Hepatocyte (in vitro differentiated cells): ENCODE measurements at regions not wholly inside any gene's neighbourhood (a gene's known extent, or its start where the extent isn't known, plus 50 kb on each side); places are given as distances from the start of the nearest gene placed in this dataset.

Experiments used
- DNase-seq: peaks from one replicate; pipeline ENCODE4 v3.0.0-alpha.2; 2016; ENCODE audit warnings: low spot score
- H2AFZ ChIP-seq: fragments of 200-600 bp; sonication (generic); 2 replicates; pipeline ENCODE4 v1.6.0; 2016; ENCODE audit warnings: antibody characterized with exemption, mild to moderate bottlenecking
- H3K27ac ChIP-seq: fragments of 200-600 bp; sonication (generic); 2 replicates; pipeline ENCODE4 v1.5.1; 2016; ENCODE audit warnings: mild to moderate bottlenecking
- H3K27me3 ChIP-seq: fragments of 200-600 bp; sonication (generic); 2 replicates; pipeline ENCODE4 v1.6.1; 2016
- H3K36me3 ChIP-seq: fragments of 200-600 bp; sonication (generic); replicated peaks from 2 replicates; pipeline ENCODE4 v1.5.1; 2016; ENCODE audit warnings: low read depth; ENCODE audit not compliant: insufficient read depth
- H3K4me1 ChIP-seq: fragments of 200-600 bp; sonication (generic); 2 replicates; pipeline ENCODE4 v1.5.1; 2016; ENCODE audit warnings: mild to moderate bottlenecking, moderate library complexity; ENCODE audit not compliant: insufficient read depth
- H3K4me2 ChIP-seq: fragments of 200-600 bp; sonication (generic); 2 replicates; pipeline ENCODE4 v1.6.0; 2016
- H3K4me3 ChIP-seq: fragments of 200-600 bp; sonication (generic); 2 replicates; pipeline ENCODE4 v1.5.1; 2016; ENCODE audit warnings: mild to moderate bottlenecking
- H3K79me2 ChIP-seq: fragments of 200-600 bp; sonication (generic); 2 replicates; pipeline ENCODE4 v1.6.0; 2017; ENCODE audit warnings: mild to moderate bottlenecking
- H3K9me2 ChIP-seq: fragments of 200-600 bp; sonication (generic); replicated peaks from 2 replicates; pipeline ENCODE4 v1.6.0; 2017; ENCODE audit warnings: mild to moderate bottlenecking; ENCODE audit not compliant: insufficient read depth
- H3K9me3 ChIP-seq: fragments of 200-600 bp; sonication (generic); 2 replicates; pipeline ENCODE4 v1.5.1; 2016; ENCODE audit warnings: low read depth, mild to moderate bottlenecking
- H4K20me1 ChIP-seq: fragments of 200-600 bp; sonication (generic); 2 replicates; pipeline ENCODE4 v1.6.0; 2016; ENCODE audit warnings: mild to moderate bottlenecking; ENCODE audit not compliant: insufficient read depth, poor library complexity, severe bottlenecking
- CTCF ChIP-seq: fragments of 200-600 bp; sonication (generic); IDR thresholded peaks from 2 replicates; pipeline ENCODE4 v1.5.1; 2016; ENCODE audit warnings: antibody characterized with exemption, mild to moderate bottlenecking; ENCODE audit not compliant: poor library complexity
- EZH2 ChIP-seq: fragments of 200-600 bp; sonication (generic); IDR thresholded peaks from 2 replicates; pipeline ENCODE4 v1.6.1; 2016; ENCODE audit warnings: antibody characterized with exemption, mild to moderate bottlenecking, borderline replicate concordance
- EZH2phosphoT487 ChIP-seq: fragments of 200-600 bp; sonication (generic); IDR thresholded peaks from one replicate; pipeline ENCODE4 v1.6.1; 2018; ENCODE audit warnings: antibody characterized with exemption, mild to moderate bottlenecking, low read depth, moderate library complexity; ENCODE audit not compliant: unreplicated experiment, severe bottlenecking
- whole genome bisulfite sequencing: methylation state at CpG from one replicate; pipeline ENCODE4 v1.1.6; 2016; ENCODE audit warnings: low lambda C conversion rate; ENCODE audit errors: missing lambda C conversion rate; 5-methylcytosine and 5-hydroxymethylcytosine counted together

GRCh38 chr11:92820860-92821259 is 148.6 kb upstream of the MTNR1B start:
- no peak for DNase-seq
- TF ChIP-seq CTCF (no peak), EZH2 (no peak)
- Histone ChIP-seq H3K4me2 (no peak overlapping the region), H3K9me3 (no peaks in the 10 kb centered on the region), H3K36me3 (no peaks in the 10 kb centered on the region), H2AFZ (no peak overlapping the region), H4K20me1 (no peaks in the 10 kb centered on the region), H3K79me2 (no peaks in the 10 kb centered on the region), H3K9me2 (no peaks in the 10 kb centered on the region), H3K27ac (no peak overlapping the region), H3K27me3 (no peaks in the 10 kb centered on the region), H3K4me1 (no peaks in the 10 kb centered on the region), H3K4me3 (no peak overlapping the region)

- no peaks in the 10 kb centered on the region for H3K9me3 ChIP-seq
- H3K27ac ChIP-seq, result no peak overlapping the region
- no peaks in the 10 kb centered on the region for H3K4me1 ChIP-seq
- no peak for DNase-seq
- no peaks in the 10 kb centered on the region for H3K9me2 ChIP-seq
- H2AFZ ChIP-seq, result no peak overlapping the region
- no peak overlapping the region for H3K4me3 ChIP-seq
- WGBS, result 91% methylated on average over 3 of the region's 3 CpGs
- no peaks in the 10 kb centered on the region for H3K36me3 ChIP-seq
- H4K20me1 ChIP-seq, result no peaks in the 10 kb centered on the region
- H3K79me2 ChIP-seq, result no peaks in the 10 kb centered on the region
- TF ChIP-seq CTCF (no peak), EZH2 (no peak), EZH2phosphoT487 (no peak)
- H3K4me2 ChIP-seq, result no peak overlapping the region
- no peaks in the 10 kb centered on the region for H3K27me3 ChIP-seq
Observed at GRCh38 chr11:92822410-92822809, 147.0 kb upstream of the MTNR1B start.

GRCh38 chr11:92826136-92826535 is 143.3 kb upstream of the MTNR1B start:
- Histone ChIP-seq H3K4me1 (peaks cover 8% of the 10 kb centered on the region), H4K20me1 (no peaks in the 10 kb centered on the region), H3K27ac (no peak overlapping the region), H3K27me3 (no peaks in the 10 kb centered on the region), H3K9me3 (no peaks in the 10 kb centered on the region), H3K9me2 (no peaks in the 10 kb centered on the region), H3K4me3 (no peak overlapping the region), H3K79me2 (no peaks in the 10 kb centered on the region), H3K4me2 (no peak overlapping the region), H2AFZ (no peak overlapping the region), H3K36me3 (no peaks in the 10 kb centered on the region)
- no peak for TF ChIP-seq EZH2phosphoT487
- TF ChIP-seq EZH2, result no peak
- no peak for TF ChIP-seq CTCF
- DNase-seq, result no peak
- 33% methylated on average over 1 of the region's 1 CpG for WGBS

DNA sequence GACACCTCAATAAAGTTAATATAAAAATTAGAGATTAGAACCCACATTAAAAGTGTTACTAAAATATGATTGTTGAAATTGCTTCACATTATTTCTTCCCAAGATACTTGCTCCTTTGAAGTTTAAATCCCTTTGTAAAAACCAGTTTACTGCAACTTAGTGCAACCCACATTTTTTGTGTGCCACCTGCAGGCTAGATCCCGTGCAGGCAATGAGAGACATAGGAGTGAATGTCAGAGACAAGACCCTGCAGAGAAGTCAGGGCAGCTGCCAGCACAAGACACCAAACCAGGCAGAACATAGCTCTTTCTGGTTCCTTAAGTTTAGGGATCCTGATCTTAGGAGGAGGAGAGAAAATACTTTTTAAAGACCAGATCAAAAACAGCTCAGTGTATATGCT is 142.8 kb upstream of the MTNR1B start:
- WGBS, result 75% methylated on average over 1 of the region's 1 CpG
- Histone ChIP-seq H2AFZ (no peak overlapping the region), H4K20me1 (no peaks in the 10 kb centered on the region), H3K4me3 (no peak overlapping the region), H3K9me2 (no peaks in the 10 kb centered on the region), H3K27ac (no peak overlapping the region), H3K79me2 (no peaks in the 10 kb centered on the region), H3K27me3 (no peaks in the 10 kb centered on the region), H3K4me2 (no peak overlapping the region), H3K9me3 (no peaks in the 10 kb centered on the region), H3K4me1 (peaks cover 8% of the 10 kb centered on the region), H3K36me3 (no peaks in the 10 kb centered on the region)
- TF ChIP-seq EZH2phosphoT487, result no peak
- no peak for TF ChIP-seq EZH2
- no peak for TF ChIP-seq CTCF
- DNase-seq, result no peak
